ENCODE measurements at regions not wholly inside any gene's neighbourhood (a gene's known extent, or its start where the extent isn't known, plus 50 kb on each side); places are given as distances from the start of the nearest gene placed in this dataset.

DNA sequence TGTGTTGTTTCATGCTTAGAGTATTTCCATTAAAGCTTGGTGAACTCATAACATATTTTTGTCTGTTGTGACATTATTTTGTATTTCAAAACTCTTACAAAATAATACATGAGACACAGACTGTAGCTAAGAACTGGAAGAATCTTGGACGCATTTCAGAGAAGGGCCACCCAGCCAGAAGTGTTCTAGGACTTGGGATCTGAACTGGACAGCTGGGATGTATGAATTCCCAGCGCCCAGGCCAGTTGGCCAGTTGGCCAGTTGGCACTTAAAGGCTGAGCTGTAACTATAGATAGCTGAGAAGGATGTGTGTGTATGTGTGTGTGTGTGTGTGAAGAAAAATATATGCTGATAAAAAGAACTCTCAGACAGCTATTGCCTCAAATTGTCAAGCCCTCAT, 193.4 kb upstream of the GPR101 start:
- no TSS peak for BruUV-seq (replicated peaks)
- intact Hi-C loops (cut with micrococcal nuclease; ENCODE audit: unreplicated experiment) (no loop called here), in situ Hi-C loops (cut with HindIII; ENCODE audit: low pct_unique_long_range_greater_than_20kb, low sequenced_read_pairs) (no loop called here)
- ATAC-seq, result no peak
- ChIA-PET CTCF (no interaction called here), POLR2A (no interaction called here)
- Histone ChIP-seq H3K4me3 (ENCODE audit: low read depth in 2 of 2, low read length in 2 of 2) (no peak overlapping the region), H3K9me3 (ENCODE audit: control insufficient read depth, insufficient read depth, low read depth, low read length) (no peaks in the 10 kb centered on the region), H3K27me3 (ENCODE audit: control insufficient read depth, insufficient read depth, low read length) (0 out of 2 replicates have a peak, but pooled peaks cover 2% of the 10 kb centered on the region), H3K36me3 (ENCODE audit: control insufficient read depth, insufficient read depth, low read length) (no peaks in the 10 kb centered on the region), H3K27ac (ENCODE audit: low read length) (no peak overlapping the region), H3K4me1 (ENCODE audit: control insufficient read depth, insufficient read depth, low read length) (no peaks in the 10 kb centered on the region)
- TF ChIP-seq SIN3A (IDR thresholded peaks at IDR 0.05; ENCODE audit: borderline replicate concordance, insufficient read depth, low read depth, low read length), result no peak
- TF ChIP-seq REST (IDR thresholded peaks at IDR 0.05; ENCODE audit: insufficient read depth in 1 of 2, low read depth in 2 of 2, low read length in 1 of 2), result no peak
- TF ChIP-seq TCF7L2 (IDR thresholded peaks at IDR 0.05; ENCODE audit: low read depth, low read length), result no peak
- TF ChIP-seq POLR2AphosphoS5 (IDR thresholded peaks at IDR 0.05; ENCODE audit: low read depth, low read length), result no peak
- TF ChIP-seq, protein P1, sequence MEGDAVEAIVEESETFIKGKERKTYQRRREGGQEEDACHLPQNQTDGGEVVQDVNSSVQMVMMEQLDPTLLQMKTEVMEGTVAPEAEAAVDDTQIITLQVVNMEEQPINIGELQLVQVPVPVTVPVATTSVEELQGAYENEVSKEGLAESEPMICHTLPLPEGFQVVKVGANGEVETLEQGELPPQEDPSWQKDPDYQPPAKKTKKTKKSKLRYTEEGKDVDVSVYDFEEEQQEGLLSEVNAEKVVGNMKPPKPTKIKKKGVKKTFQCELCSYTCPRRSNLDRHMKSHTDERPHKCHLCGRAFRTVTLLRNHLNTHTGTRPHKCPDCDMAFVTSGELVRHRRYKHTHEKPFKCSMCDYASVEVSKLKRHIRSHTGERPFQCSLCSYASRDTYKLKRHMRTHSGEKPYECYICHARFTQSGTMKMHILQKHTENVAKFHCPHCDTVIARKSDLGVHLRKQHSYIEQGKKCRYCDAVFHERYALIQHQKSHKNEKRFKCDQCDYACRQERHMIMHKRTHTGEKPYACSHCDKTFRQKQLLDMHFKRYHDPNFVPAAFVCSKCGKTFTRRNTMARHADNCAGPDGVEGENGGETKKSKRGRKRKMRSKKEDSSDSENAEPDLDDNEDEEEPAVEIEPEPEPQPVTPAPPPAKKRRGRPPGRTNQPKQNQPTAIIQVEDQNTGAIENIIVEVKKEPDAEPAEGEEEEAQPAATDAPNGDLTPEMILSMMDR (IDR thresholded peaks at IDR 0.05), result no peak
- no peak for DNase-seq (ENCODE audit: low read depth, low spot score)

- Histone ChIP-seq H3K27ac (ENCODE audit: low read length) (no peak overlapping the region), H3K9me3 (ENCODE audit: control insufficient read depth, insufficient read depth, low read depth, low read length) (0 out of 2 replicates have a peak, but pooled peaks cover 3% of the 10 kb centered on the region), H3K4me3 (ENCODE audit: low read depth in 2 of 2, low read length in 2 of 2) (no peak overlapping the region), H3K4me1 (ENCODE audit: control insufficient read depth, insufficient read depth, low read length) (no peaks in the 10 kb centered on the region), H3K36me3 (ENCODE audit: control insufficient read depth, insufficient read depth, low read length) (no peaks in the 10 kb centered on the region), H3K27me3 (ENCODE audit: control insufficient read depth, insufficient read depth, low read length) (no peaks in the 10 kb centered on the region)
- ChIA-PET POLR2A (no interaction called here), CTCF (no interaction called here)
- in situ Hi-C loops (cut with HindIII; ENCODE audit: low pct_unique_long_range_greater_than_20kb, low sequenced_read_pairs), result no loop called here
- DNase-seq (ENCODE audit: low read depth, low spot score), result no peak
- intact Hi-C loops (cut with micrococcal nuclease; ENCODE audit: unreplicated experiment), result no loop called here
- TF ChIP-seq POLR2AphosphoS5 (IDR thresholded peaks at IDR 0.05; ENCODE audit: low read depth, low read length) (no peak), SIN3A (IDR thresholded peaks at IDR 0.05; ENCODE audit: borderline replicate concordance, insufficient read depth, low read depth, low read length) (no peak), TCF7L2 (IDR thresholded peaks at IDR 0.05; ENCODE audit: low read depth, low read length) (no peak), REST (IDR thresholded peaks at IDR 0.05; ENCODE audit: insufficient read depth in 1 of 2, low read depth in 2 of 2, low read length in 1 of 2) (no peak)
- TF ChIP-seq, protein P1 (IDR thresholded peaks at IDR 0.05), result no peak
- BruUV-seq (replicated peaks), result no TSS peak
- no peak for ATAC-seq
Measured at GRCh38 chrX:137215467-137215866, 181.7 kb upstream of the GPR101 start.
